PC-9 (cell line): ENCODE measurements at regions not wholly inside any gene's neighbourhood (a gene's known extent, or its start where the extent isn't known, plus 50 kb on each side); places are given as distances from the start of the nearest gene placed in this dataset.
"Not testable (repeated sequence)": the region's sequence is repeated elsewhere in the genome, so short reads cannot be mapped to it uniquely, and the experiment has no call there.

Experiments used
- EZH2 ChIP-seq: fragments of 200-600 bp; sonication (generic); IDR thresholded peaks from 2 replicates; pipeline ENCODE4 v1.8.0; 2017; ENCODE audit warnings: antibody characterized with exemption, low read depth
- TF ChIP-seq, protein P1 (sequence below): fragments of 200-600 bp; sonication (generic); conservative IDR thresholded peaks from 2 replicates; pipeline ENCODE4 v1.6.1; 2017; ENCODE audit warnings: mixed run types, antibody characterized with exemption, mild to moderate bottlenecking, moderate library complexity

DNA sequence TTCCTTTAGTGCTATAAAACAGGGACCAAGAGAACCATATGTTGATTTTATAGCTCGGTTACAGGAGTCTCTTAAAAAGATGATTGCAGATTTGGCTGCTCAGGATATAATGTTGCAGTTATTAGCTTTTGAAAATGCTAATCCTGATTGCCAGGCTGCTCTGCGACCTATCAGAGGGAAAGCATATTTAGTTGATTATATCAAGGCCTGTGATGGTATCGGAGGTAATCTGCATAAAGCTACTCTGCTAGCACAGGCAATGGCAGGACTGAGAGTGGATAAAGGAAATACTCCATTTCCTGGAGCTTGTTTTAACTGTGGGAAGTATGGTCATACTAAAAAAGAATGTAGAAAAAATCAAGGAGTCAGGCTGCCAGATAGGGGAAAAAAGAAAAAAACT, 99.0 kb upstream of the CCNH start:
- TF ChIP-seq, protein P1, sequence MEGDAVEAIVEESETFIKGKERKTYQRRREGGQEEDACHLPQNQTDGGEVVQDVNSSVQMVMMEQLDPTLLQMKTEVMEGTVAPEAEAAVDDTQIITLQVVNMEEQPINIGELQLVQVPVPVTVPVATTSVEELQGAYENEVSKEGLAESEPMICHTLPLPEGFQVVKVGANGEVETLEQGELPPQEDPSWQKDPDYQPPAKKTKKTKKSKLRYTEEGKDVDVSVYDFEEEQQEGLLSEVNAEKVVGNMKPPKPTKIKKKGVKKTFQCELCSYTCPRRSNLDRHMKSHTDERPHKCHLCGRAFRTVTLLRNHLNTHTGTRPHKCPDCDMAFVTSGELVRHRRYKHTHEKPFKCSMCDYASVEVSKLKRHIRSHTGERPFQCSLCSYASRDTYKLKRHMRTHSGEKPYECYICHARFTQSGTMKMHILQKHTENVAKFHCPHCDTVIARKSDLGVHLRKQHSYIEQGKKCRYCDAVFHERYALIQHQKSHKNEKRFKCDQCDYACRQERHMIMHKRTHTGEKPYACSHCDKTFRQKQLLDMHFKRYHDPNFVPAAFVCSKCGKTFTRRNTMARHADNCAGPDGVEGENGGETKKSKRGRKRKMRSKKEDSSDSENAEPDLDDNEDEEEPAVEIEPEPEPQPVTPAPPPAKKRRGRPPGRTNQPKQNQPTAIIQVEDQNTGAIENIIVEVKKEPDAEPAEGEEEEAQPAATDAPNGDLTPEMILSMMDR, result not testable (repeated sequence)
- not testable (repeated sequence) for TF ChIP-seq EZH2
